Tibial nerve (tissue), 4 donors: ENCODE measurements at regions not wholly inside any gene's neighbourhood (a gene's known extent, or its start where the extent isn't known, plus 50 kb on each side); places are given as distances from the start of the nearest gene placed in this dataset.

Experiments used
- EP300 ChIP-seq, 2 donors: sonication (generic); formaldehyde crosslinking; IDR thresholded peaks; one replicate each; pipeline ENCODE4 v1.6.1; 2017; ENCODE audit warnings: antibody characterized with exemption in 2 of 2, mild to moderate bottlenecking in 1 of 2
- POLR2A ChIP-seq, 2 donors: fragments of 450-650 bp; IDR thresholded peaks; one replicate each; pipeline ENCODE4 v1.6.1; 2017; ENCODE audit warnings: antibody characterized with exemption in 2 of 2, mild to moderate bottlenecking in 2 of 2, moderate library complexity in 2 of 2
- TF ChIP-seq, protein P1 (sequence below), 5 experiments: fragments of 200-600 bp in 3 of 5; fragments of 450-650 bp in 2 of 5; sonication (generic) in 3 of 5; IDR thresholded peaks; one replicate each; pipeline ENCODE4 v1.5.1; 2016 to 2019; ENCODE audit warnings: antibody characterized with exemption in 5 of 5, mild to moderate bottlenecking in 3 of 5, moderate library complexity in 2 of 5

DNA sequence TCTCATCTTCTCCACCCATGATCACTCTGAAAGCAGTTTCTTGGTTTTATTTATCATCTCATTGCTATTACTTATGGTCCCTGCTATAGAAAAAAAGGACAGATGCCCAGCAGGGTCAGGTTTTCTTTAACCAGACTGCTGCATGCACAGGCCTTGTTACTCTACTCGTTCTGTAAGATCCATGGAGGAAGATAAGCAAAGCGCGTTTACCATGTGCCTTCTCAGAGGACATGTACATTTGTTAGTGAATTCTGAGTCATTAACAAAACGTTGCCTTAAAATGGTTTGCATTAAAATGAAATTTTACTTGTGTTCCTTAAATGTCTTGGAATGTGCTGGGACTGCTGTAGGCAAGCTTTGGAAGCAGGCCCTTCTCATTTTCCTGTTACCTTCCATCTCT lies 657.3 kb upstream of the KCNMB2 start:
- TF ChIP-seq, protein P1, sequence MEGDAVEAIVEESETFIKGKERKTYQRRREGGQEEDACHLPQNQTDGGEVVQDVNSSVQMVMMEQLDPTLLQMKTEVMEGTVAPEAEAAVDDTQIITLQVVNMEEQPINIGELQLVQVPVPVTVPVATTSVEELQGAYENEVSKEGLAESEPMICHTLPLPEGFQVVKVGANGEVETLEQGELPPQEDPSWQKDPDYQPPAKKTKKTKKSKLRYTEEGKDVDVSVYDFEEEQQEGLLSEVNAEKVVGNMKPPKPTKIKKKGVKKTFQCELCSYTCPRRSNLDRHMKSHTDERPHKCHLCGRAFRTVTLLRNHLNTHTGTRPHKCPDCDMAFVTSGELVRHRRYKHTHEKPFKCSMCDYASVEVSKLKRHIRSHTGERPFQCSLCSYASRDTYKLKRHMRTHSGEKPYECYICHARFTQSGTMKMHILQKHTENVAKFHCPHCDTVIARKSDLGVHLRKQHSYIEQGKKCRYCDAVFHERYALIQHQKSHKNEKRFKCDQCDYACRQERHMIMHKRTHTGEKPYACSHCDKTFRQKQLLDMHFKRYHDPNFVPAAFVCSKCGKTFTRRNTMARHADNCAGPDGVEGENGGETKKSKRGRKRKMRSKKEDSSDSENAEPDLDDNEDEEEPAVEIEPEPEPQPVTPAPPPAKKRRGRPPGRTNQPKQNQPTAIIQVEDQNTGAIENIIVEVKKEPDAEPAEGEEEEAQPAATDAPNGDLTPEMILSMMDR (IDR thresholded peaks at IDR 0.05) = no peak
- TF ChIP-seq POLR2A (IDR thresholded peaks at IDR 0.05) = no peak
- no peak for TF ChIP-seq EP300 (IDR thresholded peaks at IDR 0.05)
